Right atrium auricular region (tissue), 2 donors: ENCODE measurements at regions not wholly inside any gene's neighbourhood (a gene's known extent, or its start where the extent isn't known, plus 50 kb on each side); places are given as distances from the start of the nearest gene placed in this dataset.

Experiments
- DNase-seq: peaks from one replicate; pipeline ENCODE4 v3.0.0-alpha.2; 2019; ENCODE audit warnings: low spot score
- H3K27ac ChIP-seq, 2 donors: fragments of 200-600 bp; sonication (generic); 1 replicate in 1 of 2; 2 replicates in 1 of 2; pipeline ENCODE4 v1.5.1; 2016 to 2019
- H3K27me3 ChIP-seq, 2 donors: fragments of 200-600 bp; sonication (generic); one replicate each; pipeline versions ENCODE4 v1.5.1 to v1.6.0; 2017 to 2019
- H3K36me3 ChIP-seq: fragments of 200-600 bp; sonication (generic); one replicate; pipeline ENCODE4 v1.5.1; 2016
- H3K4me1 ChIP-seq, 2 donors: fragments of 200-600 bp; sonication (generic); one replicate each; pipeline versions ENCODE4 v1.5.1 to v1.6.0; 2017 to 2019
- H3K4me3 ChIP-seq, 2 donors: fragments of 200-600 bp; sonication (generic); 1 replicate in 1 of 2; 2 replicates in 1 of 2; pipeline ENCODE4 v1.5.1; 2017 to 2019; ENCODE audit warnings: mild to moderate bottlenecking in 1 of 2, moderate library complexity in 1 of 2
- H3K9me3 ChIP-seq, 2 donors: fragments of 200-600 bp; sonication (generic); one replicate each; pipeline ENCODE4 v1.5.1; 2019
- TF ChIP-seq, protein P1 (sequence below), 2 donors: fragments of 200-600 bp; sonication (generic); IDR thresholded peaks; one replicate each; pipeline ENCODE4 v1.5.1; 2019; ENCODE audit warnings: antibody characterized with exemption in 2 of 2

DNA sequence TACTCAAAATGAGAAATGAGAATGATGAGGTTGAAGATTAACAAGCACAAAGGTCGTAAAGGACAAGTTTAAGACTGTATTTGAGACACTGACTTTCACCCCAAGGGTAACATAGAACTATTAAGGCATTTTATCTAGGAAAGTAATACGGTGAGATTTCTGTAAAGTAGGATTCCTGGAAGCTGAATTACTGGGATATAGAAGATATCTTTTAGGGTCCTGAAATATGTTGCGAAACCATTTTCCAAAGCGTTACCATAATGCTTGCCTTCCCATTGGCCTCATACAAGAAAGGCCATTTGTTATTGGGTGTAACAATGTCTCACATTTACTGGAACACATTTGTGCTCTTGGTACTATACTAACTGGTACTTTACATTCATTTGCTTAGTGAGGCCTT lies 1185.9 kb upstream of the TENM4 start:
- H3K36me3 ChIP-seq = no peaks in the 10 kb centered on the region
- TF ChIP-seq, protein P1, sequence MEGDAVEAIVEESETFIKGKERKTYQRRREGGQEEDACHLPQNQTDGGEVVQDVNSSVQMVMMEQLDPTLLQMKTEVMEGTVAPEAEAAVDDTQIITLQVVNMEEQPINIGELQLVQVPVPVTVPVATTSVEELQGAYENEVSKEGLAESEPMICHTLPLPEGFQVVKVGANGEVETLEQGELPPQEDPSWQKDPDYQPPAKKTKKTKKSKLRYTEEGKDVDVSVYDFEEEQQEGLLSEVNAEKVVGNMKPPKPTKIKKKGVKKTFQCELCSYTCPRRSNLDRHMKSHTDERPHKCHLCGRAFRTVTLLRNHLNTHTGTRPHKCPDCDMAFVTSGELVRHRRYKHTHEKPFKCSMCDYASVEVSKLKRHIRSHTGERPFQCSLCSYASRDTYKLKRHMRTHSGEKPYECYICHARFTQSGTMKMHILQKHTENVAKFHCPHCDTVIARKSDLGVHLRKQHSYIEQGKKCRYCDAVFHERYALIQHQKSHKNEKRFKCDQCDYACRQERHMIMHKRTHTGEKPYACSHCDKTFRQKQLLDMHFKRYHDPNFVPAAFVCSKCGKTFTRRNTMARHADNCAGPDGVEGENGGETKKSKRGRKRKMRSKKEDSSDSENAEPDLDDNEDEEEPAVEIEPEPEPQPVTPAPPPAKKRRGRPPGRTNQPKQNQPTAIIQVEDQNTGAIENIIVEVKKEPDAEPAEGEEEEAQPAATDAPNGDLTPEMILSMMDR (IDR thresholded peaks at IDR 0.05) = no peak
- H3K9me3 ChIP-seq = no peaks in the 10 kb centered on the region
- H3K27me3 ChIP-seq = no peaks in the 10 kb centered on the region
- no peaks in the 10 kb centered on the region for H3K4me1 ChIP-seq
- no peak for DNase-seq
- H3K27ac ChIP-seq = no peak overlapping the region
- H3K4me3 ChIP-seq = no peak overlapping the region

DNA sequence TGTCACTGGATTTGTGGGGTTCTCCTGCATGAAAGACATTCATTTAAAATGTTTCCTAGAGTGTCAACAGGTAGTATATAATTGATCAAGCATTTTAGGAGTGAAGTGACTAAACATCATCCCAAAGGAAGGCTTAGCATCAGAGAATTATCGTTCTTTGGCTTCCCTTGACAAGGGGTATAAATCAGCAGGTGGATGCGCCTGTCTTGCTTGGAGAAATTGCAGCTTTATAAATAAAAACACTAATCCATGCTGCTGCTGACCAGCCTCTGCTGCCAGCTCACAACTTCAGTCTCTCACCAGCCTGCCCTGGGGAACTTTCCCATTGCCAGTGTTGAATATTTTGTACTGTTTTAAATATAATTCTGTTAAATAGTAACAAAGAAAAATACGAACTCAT lies 1184.7 kb upstream of the TENM4 start:
- TF ChIP-seq, protein P1 (IDR thresholded peaks at IDR 0.05) = no peak
- Histone ChIP-seq H3K4me1 (no peaks in the 10 kb centered on the region), H3K4me3 (no peak overlapping the region), H3K36me3 (no peaks in the 10 kb centered on the region), H3K27me3 (no peaks in the 10 kb centered on the region), H3K27ac (no peak overlapping the region), H3K9me3 (no peaks in the 10 kb centered on the region)
- no peak for DNase-seq

DNA sequence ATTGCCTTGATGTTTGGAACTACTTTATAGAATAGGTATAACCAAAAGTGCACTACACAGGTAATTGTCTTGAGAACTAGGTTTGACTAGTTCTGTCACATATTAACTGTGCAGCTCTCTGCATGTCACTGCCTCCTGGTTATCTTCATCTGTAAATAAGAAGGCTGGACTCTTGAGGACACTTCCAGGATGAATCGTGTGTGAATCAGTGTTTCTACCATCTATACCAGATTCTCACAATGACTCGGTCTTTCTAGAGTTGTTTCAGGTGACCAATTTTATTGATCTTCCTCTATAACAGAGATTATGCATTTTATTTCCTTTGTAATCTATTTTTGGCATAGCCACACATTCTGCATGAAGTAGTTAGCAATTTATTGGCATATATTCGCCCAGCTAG lies 1181.0 kb upstream of the TENM4 start:
- Histone ChIP-seq H3K27me3 (no peaks in the 10 kb centered on the region), H3K4me3 (no peak overlapping the region), H3K27ac (no peak overlapping the region), H3K4me1 (no peaks in the 10 kb centered on the region), H3K9me3 (no peaks in the 10 kb centered on the region), H3K36me3 (no peaks in the 10 kb centered on the region)
- DNase-seq = no peak
- TF ChIP-seq, protein P1 (IDR thresholded peaks at IDR 0.05) = no peak

DNA sequence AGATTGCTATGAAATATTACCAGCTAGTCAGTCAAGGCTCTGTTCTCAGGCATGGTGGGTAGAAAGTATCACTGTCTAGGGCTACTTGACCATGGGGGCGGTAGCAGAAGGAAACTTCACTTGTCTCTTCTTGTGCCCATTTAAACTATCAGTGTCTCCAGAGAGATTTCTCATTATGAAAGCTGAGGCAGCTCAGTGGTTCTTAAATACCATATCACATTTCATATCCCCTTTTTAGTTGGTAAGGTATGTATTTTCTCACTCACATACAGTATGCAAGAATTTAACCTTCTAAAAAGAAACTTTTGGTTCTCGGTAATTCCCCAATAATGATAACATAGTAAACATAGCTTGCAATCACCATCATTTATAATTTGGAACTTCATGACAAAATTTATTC lies 1180.0 kb upstream of the TENM4 start:
- no peaks in the 10 kb centered on the region for H3K4me1 ChIP-seq
- H3K27me3 ChIP-seq = no peaks in the 10 kb centered on the region
- no peaks in the 10 kb centered on the region for H3K36me3 ChIP-seq
- H3K4me3 ChIP-seq = no peak overlapping the region
- no peak overlapping the region for H3K27ac ChIP-seq
- no peaks in the 10 kb centered on the region for H3K9me3 ChIP-seq
- DNase-seq = no peak
- TF ChIP-seq, protein P1 (IDR thresholded peaks at IDR 0.05) = no peak

DNA sequence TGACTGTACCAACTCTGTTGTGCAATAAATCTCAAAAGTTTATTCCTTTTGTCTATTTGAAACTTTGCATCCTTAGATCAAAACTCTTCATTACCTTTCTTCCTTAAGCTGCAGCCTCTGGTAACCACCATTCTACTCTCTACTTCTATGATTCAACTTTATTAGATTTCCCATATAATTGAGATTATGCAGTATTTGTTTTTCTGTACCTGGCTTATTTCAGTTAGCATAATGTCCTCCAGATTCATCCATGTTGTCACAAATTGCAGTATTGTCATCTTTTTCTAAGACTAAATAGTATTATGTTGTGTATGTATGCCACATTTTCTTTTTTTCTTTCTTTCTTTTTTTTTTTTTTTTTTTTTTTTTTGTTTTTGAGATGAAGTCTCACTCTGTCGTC lies 1176.3 kb upstream of the TENM4 start:
- H3K9me3 ChIP-seq = no peaks in the 10 kb centered on the region
- no peak overlapping the region for H3K4me3 ChIP-seq
- H3K27ac ChIP-seq = no peak overlapping the region
- no peaks in the 10 kb centered on the region for H3K4me1 ChIP-seq
- TF ChIP-seq, protein P1 (IDR thresholded peaks at IDR 0.05) = no peak
- no peak for DNase-seq
- H3K36me3 ChIP-seq = no peaks in the 10 kb centered on the region
- H3K27me3 ChIP-seq = no peaks in the 10 kb centered on the region

DNA sequence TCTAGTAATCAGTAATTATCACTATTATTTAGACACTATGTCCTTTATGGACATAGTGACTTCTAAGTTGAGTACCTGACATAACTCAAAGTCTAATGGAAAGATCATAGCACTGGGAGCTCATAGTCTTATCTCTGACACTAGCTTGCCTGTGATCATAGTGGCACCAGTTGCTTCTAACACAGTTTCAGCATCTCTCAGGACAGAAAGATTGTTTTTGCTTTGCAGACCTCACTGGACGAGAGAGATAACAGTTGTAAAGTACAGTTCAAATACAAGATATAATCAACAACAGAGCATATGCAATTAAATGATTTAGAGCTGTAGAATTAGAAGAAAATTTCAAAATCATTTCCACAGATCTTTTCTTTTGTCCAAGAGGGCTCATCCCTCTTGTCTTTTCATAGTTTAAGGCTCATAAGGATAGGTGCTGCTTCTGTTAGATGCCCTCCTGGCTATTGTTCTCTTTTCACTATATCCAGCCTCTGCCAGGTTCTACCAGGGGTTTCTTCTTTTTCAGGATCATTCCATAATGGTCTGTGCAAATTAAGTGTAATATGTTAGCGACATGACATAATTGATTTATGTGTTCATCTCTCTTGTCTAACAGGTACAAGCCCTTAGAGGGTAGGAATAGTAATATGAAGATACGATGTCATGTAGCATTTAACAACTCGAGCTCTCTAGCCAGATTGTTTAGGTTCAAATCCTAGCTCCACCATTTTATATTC lies 1175.4 kb upstream of the TENM4 start:
- no peak overlapping the region for H3K27ac ChIP-seq
- TF ChIP-seq, protein P1 (IDR thresholded peaks at IDR 0.05) = no peak
- no peaks in the 10 kb centered on the region for H3K27me3 ChIP-seq
- no peaks in the 10 kb centered on the region for H3K36me3 ChIP-seq
- H3K4me1 ChIP-seq = no peaks in the 10 kb centered on the region
- no peak for DNase-seq
- H3K4me3 ChIP-seq = no peak overlapping the region
- H3K9me3 ChIP-seq = no peaks in the 10 kb centered on the region
